Astrocyte of the spinal cord (primary cell): ENCODE measurements at regions not wholly inside any gene's neighbourhood (a gene's known extent, or its start where the extent isn't known, plus 50 kb on each side); places are given as distances from the start of the nearest gene placed in this dataset.

Source experiments
- DNase-seq: peaks from one replicate; pipeline ENCODE4 v3.0.0; 2011; ENCODE audit warnings: low read depth, low spot score
- H3K4me3 ChIP-seq: 2 replicates; pipeline ENCODE4 v1.5.1; 2011; ENCODE audit warnings: low read depth, mild to moderate bottlenecking, low read length, moderate library complexity
- CTCF ChIP-seq: IDR thresholded peaks from 2 replicates; pipeline ENCODE4 v1.5.1; 2012; ENCODE audit warnings: low read depth, mild to moderate bottlenecking, low read length, inconsistent platforms
- in situ Hi-C: cut with HindIII; loops from 2 replicates; pipeline ENCODE4 v1.10.0; 2017; ENCODE audit warnings: low sequenced_read_pairs

- no peak for DNase-seq
- no peak for TF ChIP-seq CTCF
- in situ Hi-C loops, result no loop called here
- H3K4me3 ChIP-seq, result no peak overlapping the region
Observed at GRCh38 chr13:68948586-68948985, 1159.0 kb upstream of the ATXN8OS start.

GRCh38 chr13:68944272-68944671, 1163.4 kb upstream of the ATXN8OS start:
- in situ Hi-C loops, result no loop called here
- TF ChIP-seq CTCF, result no peak
- H3K4me3 ChIP-seq, result no peak overlapping the region

GRCh38 chr13:68940049-68940448, 1167.6 kb upstream of the ATXN8OS start:
- in situ Hi-C loops, result no loop called here
- no peak for DNase-seq
- no peak overlapping the region for H3K4me3 ChIP-seq
- TF ChIP-seq CTCF, result no peak

More at GRCh38 chr13:68944272-68944671, 1163.4 kb upstream of the ATXN8OS start:
- DNase-seq, result no peak

- no peak for DNase-seq
- H3K4me3 ChIP-seq, result no peak overlapping the region
- in situ Hi-C loops, result no loop called here
- TF ChIP-seq CTCF, result no peak
Observed at GRCh38 chr13:68938639-68939038, 1169.0 kb upstream of the ATXN8OS start.

- in situ Hi-C loops, result no loop called here
- no peak overlapping the region for H3K4me3 ChIP-seq
- DNase-seq, result no peak
- TF ChIP-seq CTCF, result no peak
Observed at GRCh38 chr13:68929075-68929745, 1178.4 kb upstream of the ATXN8OS start.

GRCh38 chr13:68927387-68928026, 1180.1 kb upstream of the ATXN8OS start:
- in situ Hi-C loops, result no loop called here
- peak; percentile 44 for DNase-seq
- no peak overlapping the region for H3K4me3 ChIP-seq
- TF ChIP-seq CTCF, result peak; percentile 69
